Fibroblast of skin of abdomen (primary cell): ENCODE measurements at regions not wholly inside any gene's neighbourhood (a gene's known extent, or its start where the extent isn't known, plus 50 kb on each side); places are given as distances from the start of the nearest gene placed in this dataset.
"Not testable (repeated sequence)": the region's sequence is repeated elsewhere in the genome, so short reads cannot be mapped to it uniquely, and the experiment has no call there.

Experiments
- DNase-seq: peaks from one replicate; pipeline ENCODE4 v3.0.0-alpha.2; 2013

GRCh38 chr5:176144508-176144907 lies 93.7 kb upstream of the SIMC1 start:
- DNase-seq: no peak

DNA sequence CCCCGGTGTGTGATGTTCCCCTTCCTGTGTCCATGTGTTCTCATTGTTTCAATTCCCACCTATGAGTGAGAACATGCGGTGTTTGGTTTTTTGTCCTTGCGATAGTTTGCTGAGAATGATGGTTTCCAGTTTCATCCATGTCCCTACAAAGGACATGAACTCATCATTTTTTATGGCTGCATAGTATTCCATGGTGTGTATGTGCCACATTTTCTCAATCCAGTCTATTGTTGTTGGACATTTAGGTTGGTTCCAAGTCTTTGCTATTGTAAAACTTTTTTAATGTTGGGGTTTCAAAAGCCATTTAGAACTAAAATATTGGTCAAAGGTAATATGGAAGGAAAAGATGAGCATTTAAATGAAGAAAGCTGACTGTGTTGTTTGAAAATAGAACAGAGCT lies 88.3 kb upstream of the SIMC1 start:
- not testable (repeated sequence) for DNase-seq

DNA sequence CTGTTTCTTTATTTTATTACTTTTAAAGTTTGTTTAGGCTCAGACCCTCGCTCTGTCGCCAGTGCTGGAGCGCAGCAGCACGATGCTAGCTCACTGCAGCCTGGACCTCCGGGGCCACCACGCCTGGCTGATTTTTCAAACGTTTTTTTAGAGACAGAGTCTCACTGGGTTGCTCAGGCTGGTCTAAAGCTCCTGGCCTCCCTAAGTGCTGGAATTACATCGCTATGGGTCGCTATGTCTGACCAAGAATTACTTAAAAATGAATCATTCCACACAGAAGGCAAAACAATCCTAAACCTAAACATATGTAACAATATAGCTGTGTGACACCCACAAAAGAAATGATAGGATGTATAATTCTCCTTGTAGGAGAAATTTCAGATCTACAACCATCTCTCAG lies 86.9 kb upstream of the SIMC1 start:
- DNase-seq: peak; percentile 79

DNA sequence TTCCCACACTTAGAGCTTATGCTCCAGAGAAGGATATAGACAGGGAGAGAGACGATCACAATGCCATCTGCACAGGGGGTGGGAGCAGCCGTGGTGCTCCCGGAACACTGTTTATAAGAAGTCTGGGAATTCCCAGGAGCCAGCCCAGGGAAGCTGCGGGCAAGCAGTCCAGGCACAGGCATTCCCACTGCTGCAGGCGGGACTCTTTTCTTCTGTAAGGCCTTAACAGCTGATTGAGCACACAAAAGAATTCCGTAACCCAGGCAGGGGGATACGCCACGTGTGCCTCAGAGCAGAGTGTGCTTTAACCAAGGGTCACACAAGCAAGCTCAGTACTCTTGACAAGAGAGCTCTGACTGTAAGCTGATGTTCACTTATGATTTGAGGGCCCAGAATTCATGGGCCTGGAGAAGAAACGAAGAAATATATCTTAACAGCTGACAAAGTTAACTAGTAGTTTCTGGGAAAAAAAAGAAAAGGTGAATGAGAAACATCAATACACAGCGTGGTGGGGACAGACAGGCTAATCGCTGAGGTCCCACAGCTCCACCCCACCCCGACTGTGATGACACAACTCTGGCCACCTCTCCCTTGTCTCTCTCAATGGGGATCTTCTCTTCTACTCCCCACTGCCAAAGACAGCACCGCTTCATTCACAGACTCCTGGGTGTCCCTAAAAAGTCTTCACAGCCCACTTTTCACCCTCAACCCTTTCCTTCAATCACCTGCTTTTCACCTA lies 85.9 kb upstream of the SIMC1 start:
- DNase-seq: peak; percentile 22

- DNase-seq: no peak
Measured at GRCh38 chr5:176152930-176153311, 85.3 kb upstream of the SIMC1 start.

- peak; percentile 30 for DNase-seq
Measured at GRCh38 chr5:176153741-176154140, 84.5 kb upstream of the SIMC1 start.

GRCh38 chr5:176154821-176155220 lies 83.4 kb upstream of the SIMC1 start:
- DNase-seq: no peak

DNA sequence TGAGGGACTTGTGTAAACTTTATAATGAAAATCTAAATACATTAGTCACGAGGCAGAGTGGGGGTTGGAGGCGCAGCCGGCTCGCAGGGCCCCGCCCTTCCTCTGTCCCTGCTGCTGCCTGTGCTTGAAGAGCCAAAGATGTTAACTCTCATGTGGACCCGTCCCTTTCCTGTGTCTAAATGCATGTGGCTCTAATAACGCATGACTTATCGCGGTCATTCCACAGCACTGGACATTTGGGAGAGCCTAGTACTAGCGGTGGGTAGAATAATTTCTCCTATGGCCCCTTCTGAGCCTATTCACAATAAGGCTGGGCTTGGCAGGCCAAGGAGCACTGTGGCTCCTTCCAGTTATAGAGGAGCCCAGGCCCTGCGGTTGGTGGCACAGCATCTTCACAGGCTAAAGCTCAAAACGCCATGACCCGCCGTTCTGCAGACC lies 82.3 kb upstream of the SIMC1 start:
- no peak for DNase-seq

- DNase-seq: peak; percentile 85
Measured at GRCh38 chr5:176157656-176158055, 80.6 kb upstream of the SIMC1 start.

DNA sequence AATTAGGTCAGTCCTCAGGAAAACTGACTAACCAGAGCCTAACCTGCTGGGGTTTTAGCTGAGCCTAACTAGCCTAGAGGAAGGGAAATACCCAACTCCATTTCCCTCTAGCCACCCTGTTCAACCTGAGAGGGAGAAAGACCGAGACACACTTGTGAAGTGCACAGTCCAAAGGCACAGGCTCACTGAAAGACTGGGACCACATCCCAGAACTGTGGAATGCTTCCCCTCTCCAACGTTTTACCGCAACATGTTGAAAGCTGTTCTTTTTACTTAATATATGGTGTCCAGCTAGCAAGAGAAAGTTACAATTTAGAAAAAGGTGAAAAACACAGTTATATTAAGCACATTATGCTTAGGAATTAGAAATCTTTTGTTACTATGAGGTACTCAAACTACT lies 76.8 kb upstream of the SIMC1 start:
- DNase-seq: peak; percentile 47

DNA sequence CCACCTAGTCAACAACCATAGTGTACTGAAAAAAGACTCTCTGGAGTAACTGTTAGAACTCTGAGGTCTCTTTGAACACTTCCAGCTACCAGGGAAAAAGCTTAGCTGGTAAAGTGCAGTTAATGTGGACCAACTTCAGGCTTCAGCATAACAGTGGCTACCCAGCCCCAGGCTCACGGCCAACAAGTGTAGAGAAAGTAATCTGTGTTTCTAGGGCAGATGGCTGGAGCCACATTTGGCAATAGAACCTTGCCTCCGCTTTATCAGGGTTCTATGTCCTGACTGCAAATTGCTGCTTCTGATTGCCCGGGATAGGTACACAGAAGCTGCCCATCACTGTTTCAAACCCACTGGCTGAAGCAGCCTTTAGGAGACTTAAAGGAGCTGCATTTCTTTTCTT lies 76.0 kb upstream of the SIMC1 start:
- no peak for DNase-seq

DNA sequence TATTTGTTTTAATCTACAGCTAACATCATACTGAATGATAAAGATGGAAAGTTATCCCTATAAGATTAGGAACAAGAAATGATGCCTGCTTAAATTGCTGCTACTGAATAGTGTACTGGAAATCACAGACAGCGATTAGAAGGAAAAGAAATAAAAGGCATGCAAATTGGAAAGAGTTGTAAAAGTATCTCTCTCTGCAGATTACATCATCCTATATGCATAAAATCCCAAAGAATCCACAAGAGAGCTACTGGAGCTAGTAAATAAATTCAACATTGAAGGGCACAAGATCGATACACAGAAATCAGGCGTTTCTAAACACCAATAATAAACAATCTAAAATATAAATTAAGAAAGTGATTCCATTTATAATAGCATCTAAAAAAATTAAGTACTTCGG lies 75.3 kb upstream of the SIMC1 start:
- no peak for DNase-seq

DNA sequence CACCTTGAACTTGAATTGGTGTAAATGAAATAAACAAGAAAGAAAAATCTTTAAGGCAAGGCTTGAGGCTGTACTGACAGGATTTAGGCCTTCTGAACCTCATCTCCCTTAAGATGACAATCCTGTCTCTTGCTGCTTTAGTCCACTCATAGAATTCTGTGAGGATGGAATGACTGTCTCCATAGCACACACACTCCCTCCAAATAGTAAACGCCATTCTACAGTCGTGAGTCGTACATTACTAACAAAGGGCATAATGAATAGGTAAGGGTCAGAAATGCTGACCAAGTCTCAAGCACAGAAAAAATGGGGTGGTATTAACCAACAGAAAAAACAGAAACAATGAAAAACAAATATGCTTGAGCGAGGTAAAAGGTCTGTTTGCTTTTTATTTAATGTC lies 71.8 kb upstream of the SIMC1 start:
- peak; percentile 25 for DNase-seq

GRCh38 chr5:176167800-176168199 lies 70.4 kb upstream of the SIMC1 start:
- DNase-seq: no peak

- DNase-seq: no peak
Measured at GRCh38 chr5:176169393-176170063, 68.7 kb upstream of the SIMC1 start.

DNA sequence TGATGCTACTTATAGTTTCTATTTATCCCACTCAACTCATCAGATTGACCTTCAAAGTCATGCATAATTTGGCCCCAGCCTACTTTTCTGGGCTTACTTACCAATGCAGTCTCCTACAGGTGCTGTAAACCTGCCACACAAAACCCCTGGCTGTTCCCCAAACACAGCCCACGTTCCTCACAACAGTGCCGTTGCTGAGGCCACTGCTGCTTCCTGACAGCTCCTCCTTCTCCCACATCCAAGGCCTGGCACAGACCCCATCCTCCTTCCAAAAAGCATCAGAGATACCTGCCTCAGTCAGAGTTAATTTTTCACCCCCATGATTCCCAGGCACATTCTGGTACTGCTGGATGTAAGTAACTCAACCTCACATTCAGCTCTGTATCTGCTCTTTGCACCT lies 68.1 kb upstream of the SIMC1 start:
- no peak for DNase-seq

GRCh38 chr5:176171171-176171760 lies 67.0 kb upstream of the SIMC1 start:
- no peak for DNase-seq

- no peak for DNase-seq
Measured at GRCh38 chr5:176172246-176172645, 66.0 kb upstream of the SIMC1 start.

GRCh38 chr5:176173647-176174046 lies 64.6 kb upstream of the SIMC1 start:
- DNase-seq: no peak

GRCh38 chr5:176174345-176175025 lies 63.7 kb upstream of the SIMC1 start:
- DNase-seq: no peak

DNA sequence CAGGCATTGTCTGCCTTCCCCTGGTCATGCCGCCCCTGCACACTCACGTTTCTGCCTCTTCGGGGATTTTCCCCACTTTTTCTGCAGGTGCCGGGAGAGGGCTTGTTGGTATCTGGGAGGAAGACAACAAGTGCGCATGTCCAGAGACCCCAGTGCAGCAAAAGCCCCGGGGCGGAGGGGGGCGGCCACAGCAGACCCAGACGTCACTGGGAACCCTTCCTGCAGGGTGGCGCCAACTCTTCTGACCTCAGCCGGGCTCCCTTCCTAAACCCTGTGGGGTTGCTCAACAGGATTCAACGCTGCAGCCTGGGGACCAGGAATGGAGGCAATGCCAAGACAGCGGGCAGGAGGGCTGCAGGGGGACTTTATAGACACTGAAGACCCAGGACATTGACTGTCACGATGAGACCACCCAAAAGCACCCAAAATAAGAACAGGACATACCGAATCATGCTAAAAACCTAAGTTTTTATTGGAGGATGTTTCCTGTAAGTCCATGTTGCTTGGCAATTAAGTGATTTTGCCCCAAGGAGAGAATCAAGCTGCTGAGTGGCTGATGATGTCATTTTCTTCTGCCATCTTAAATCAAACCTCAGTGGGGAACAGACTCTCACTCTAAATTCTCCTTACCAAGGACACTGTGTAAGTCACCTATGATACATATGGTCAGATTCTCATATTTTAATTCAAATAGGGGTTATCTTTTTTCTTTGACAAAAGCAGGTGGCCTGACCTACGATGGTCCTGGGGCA lies 62.9 kb upstream of the SIMC1 start:
- no peak for DNase-seq

DNA sequence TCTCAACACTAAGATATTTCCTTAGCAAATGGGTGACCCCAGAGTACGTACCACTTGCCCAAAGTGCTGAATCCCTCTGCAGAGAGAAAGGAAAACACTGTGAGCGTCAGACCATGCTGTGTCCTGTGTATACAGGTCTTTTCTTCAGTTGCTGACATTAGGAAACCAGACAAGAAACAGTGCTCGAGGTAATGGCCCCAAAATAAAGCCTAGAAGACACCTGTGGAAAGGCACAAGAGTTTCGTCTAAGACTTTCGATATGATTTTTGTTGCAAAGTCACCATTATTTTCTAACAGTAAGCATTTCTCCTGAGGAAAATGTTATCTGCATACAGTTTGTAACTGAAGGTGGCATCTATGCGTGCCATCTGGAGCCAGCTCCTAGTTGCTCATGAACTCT lies 62.0 kb upstream of the SIMC1 start:
- DNase-seq: no peak

DNA sequence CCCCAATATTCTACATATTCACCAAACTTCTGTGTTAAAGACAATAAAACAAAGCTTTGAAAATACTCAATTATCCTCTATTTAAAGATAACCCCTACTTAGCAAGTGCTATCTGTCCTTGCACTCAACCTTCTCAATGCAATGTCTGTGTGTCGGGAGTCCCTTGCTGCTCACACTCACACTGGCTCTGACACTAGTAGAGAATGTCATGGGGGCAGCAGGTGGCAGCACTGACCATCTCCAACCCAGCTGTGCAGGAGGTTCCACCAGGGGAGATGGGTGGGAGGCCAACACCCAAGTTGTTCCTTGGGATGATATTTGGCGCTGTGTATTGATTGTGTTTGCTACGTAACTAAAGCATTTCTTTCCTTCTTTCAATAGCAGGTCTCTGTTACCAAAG lies 59.4 kb upstream of the SIMC1 start:
- no peak for DNase-seq
